Panc1 (cell line): ENCODE measurements at regions not wholly inside any gene's neighbourhood (a gene's known extent, or its start where the extent isn't known, plus 50 kb on each side); places are given as distances from the start of the nearest gene placed in this dataset.

Experiments
- ATAC-seq: fragments of 200-7000 bp; cut with Tn5 transposase; 2 replicates; pipeline ENCODE4 v1.9.1; 2020; ENCODE audit warnings: mild to moderate bottlenecking, moderate library complexity
- BruUV-seq: library from RNA; stranded (reverse); fragments of 400-500 nt; replicated peaks from 2 replicates; lab custom pipeline; 2021; lab: Mats Ljungman, UMichigan
- CTCF ChIA-PET: fragments of 300-600 bp; sonication (Branson Sonifier 250); formaldehyde crosslinking; loops from one replicate; lab custom pipeline; 2022; ENCODE audit warnings: antibody characterized with exemption; lab: Charles Lee
- POLR2A ChIA-PET: fragments of 300-600 bp; sonication (Branson Sonifier 250); formaldehyde crosslinking; loops from one replicate; lab custom pipeline; 2022; ENCODE audit warnings: antibody characterized with exemption; lab: Charles Lee
- DNase-seq: peaks from one replicate; pipeline ENCODE4 v3.0.0-alpha.2; 2010; ENCODE audit warnings: low read depth, low spot score
- H3K27ac ChIP-seq: 2 replicates; pipeline ENCODE4 v1.5.1; 2011; ENCODE audit warnings: mild to moderate bottlenecking, low read length, inconsistent platforms
- H3K27me3 ChIP-seq: fragments of 200-500 bp; sonication (Bioruptor generic); 2 replicates; pipeline ENCODE4 v1.6.0; 2014; ENCODE audit warnings: low read length, inconsistent platforms; ENCODE audit not compliant: control insufficient read depth, insufficient read depth
- H3K36me3 ChIP-seq: fragments of 200-500 bp; sonication (Bioruptor generic); 2 replicates; pipeline ENCODE4 v1.5.1; 2014; ENCODE audit warnings: inconsistent platforms, mild to moderate bottlenecking, low read length, moderate library complexity; ENCODE audit not compliant: control insufficient read depth, insufficient read depth
- H3K4me1 ChIP-seq: 2 replicates; pipeline ENCODE4 v1.5.1; 2011; ENCODE audit warnings: inconsistent platforms, mild to moderate bottlenecking, low read length, moderate library complexity; ENCODE audit not compliant: control insufficient read depth, insufficient read depth
- H3K4me3 ChIP-seq, 2 experiments: 2 replicates each; pipeline ENCODE4 v1.5.1; 2011 to 2012; ENCODE audit warnings: low read depth in 2 of 2, low read length in 2 of 2, mild to moderate bottlenecking in 2 of 2, inconsistent platforms in 1 of 2, moderate library complexity in 1 of 2
- H3K9me3 ChIP-seq: fragments of 200-500 bp; sonication (Bioruptor generic); 2 replicates; pipeline ENCODE4 v1.5.1; 2014; ENCODE audit warnings: low read depth, mild to moderate bottlenecking, inconsistent platforms, low read length, moderate library complexity; ENCODE audit not compliant: control insufficient read depth, insufficient read depth
- CTCF ChIP-seq: fragments of 450-650 bp; IDR thresholded peaks from 2 replicates; pipeline ENCODE4 v1.5.1; 2017; ENCODE audit warnings: mild to moderate bottlenecking
- POLR2AphosphoS5 ChIP-seq: IDR thresholded peaks from 2 replicates; pipeline ENCODE4 v1.6.1; 2012; ENCODE audit warnings: mild to moderate bottlenecking, low read depth, low read length, moderate library complexity
- SIN3A ChIP-seq: IDR thresholded peaks from 2 replicates; pipeline ENCODE4 v1.6.1; 2012; ENCODE audit warnings: low read depth, mild to moderate bottlenecking, low read length, moderate library complexity, borderline replicate concordance; ENCODE audit not compliant: insufficient read depth
- TCF7L2 ChIP-seq: IDR thresholded peaks from 2 replicates; pipeline ENCODE4 v1.6.1; 2011; ENCODE audit warnings: mild to moderate bottlenecking, low read depth, low read length, inconsistent platforms
- in situ Hi-C: cut with HindIII; loops from 2 replicates; pipeline ENCODE4 v1.10.0; 2016; ENCODE audit warnings: low sequenced_read_pairs, low pct_unique_long_range_greater_than_20kb
- intact Hi-C: fragments of 100-400 bp; cut with micrococcal nuclease; formaldehyde crosslinking; loops from one replicate; pipeline ENCODE4 v1.10.0; 2022; ENCODE audit not compliant: unreplicated experiment
- TF ChIP-seq, protein P1 (sequence below), 2 experiments: IDR thresholded peaks; 2 replicates each; pipeline ENCODE4 v1.6.1; 2011 to 2012; ENCODE audit warnings: low read depth in 2 of 2, control low read depth in 1 of 2, low read length in 1 of 2, mild to moderate bottlenecking in 1 of 2, moderate library complexity in 1 of 2; ENCODE audit not compliant: insufficient read depth in 1 of 2

GRCh38 chr5:166088389-166089039 is 2202.9 kb upstream of the WWC1 start:
- DNase-seq (no peak), ATAC-seq (no peak)
- intact Hi-C loops, result no loop called here
- in situ Hi-C loops, result no loop called here
- Histone ChIP-seq H3K4me1 (no peaks in the 10 kb centered on the region), H3K9me3 (no peaks in the 10 kb centered on the region), H3K27ac (no peak overlapping the region), H3K36me3 (no peaks in the 10 kb centered on the region), H3K4me3 (no peak overlapping the region), H3K27me3 (no peaks in the 10 kb centered on the region)
- ChIA-PET CTCF (no interaction called here), POLR2A (no interaction called here)
- TF ChIP-seq TCF7L2 (no peak), POLR2AphosphoS5 (no peak), SIN3A (no peak), CTCF (no peak)
- TF ChIP-seq, protein P1, sequence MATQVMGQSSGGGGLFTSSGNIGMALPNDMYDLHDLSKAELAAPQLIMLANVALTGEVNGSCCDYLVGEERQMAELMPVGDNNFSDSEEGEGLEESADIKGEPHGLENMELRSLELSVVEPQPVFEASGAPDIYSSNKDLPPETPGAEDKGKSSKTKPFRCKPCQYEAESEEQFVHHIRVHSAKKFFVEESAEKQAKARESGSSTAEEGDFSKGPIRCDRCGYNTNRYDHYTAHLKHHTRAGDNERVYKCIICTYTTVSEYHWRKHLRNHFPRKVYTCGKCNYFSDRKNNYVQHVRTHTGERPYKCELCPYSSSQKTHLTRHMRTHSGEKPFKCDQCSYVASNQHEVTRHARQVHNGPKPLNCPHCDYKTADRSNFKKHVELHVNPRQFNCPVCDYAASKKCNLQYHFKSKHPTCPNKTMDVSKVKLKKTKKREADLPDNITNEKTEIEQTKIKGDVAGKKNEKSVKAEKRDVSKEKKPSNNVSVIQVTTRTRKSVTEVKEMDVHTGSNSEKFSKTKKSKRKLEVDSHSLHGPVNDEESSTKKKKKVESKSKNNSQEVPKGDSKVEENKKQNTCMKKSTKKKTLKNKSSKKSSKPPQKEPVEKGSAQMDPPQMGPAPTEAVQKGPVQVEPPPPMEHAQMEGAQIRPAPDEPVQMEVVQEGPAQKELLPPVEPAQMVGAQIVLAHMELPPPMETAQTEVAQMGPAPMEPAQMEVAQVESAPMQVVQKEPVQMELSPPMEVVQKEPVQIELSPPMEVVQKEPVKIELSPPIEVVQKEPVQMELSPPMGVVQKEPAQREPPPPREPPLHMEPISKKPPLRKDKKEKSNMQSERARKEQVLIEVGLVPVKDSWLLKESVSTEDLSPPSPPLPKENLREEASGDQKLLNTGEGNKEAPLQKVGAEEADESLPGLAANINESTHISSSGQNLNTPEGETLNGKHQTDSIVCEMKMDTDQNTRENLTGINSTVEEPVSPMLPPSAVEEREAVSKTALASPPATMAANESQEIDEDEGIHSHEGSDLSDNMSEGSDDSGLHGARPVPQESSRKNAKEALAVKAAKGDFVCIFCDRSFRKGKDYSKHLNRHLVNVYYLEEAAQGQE (IDR thresholded peaks at IDR 0.05; ENCODE audit: insufficient read depth in 1 of 2, low read depth in 2 of 2, low read length in 1 of 2), result no peak
- no TSS peak for BruUV-seq

- TF ChIP-seq TCF7L2 (no peak), POLR2AphosphoS5 (no peak), SIN3A (no peak)
- TF ChIP-seq, protein P1 (IDR thresholded peaks at IDR 0.05; ENCODE audit: insufficient read depth in 1 of 2, low read depth in 2 of 2, low read length in 1 of 2), result no peak
- intact Hi-C loops, result no loop called here
- no peaks in the 10 kb centered on the region for H3K36me3 ChIP-seq
- BruUV-seq, result no TSS peak
- no peaks in the 10 kb centered on the region for H3K9me3 ChIP-seq
- ChIA-PET POLR2A (no interaction called here), CTCF (no interaction called here)
- H3K4me3 ChIP-seq, result no peak overlapping the region
- no peak overlapping the region for H3K27ac ChIP-seq
- in situ Hi-C loops, result no loop called here
- H3K4me1 ChIP-seq, result no peaks in the 10 kb centered on the region
- ATAC-seq (no peak), DNase-seq (no peak)
- no peaks in the 10 kb centered on the region for H3K27me3 ChIP-seq
Observed at GRCh38 chr5:166091931-166092330, 2199.5 kb upstream of the WWC1 start.
